WERI-Rb-1 (cell line): ENCODE measurements at regions not wholly inside any gene's neighbourhood (a gene's known extent, or its start where the extent isn't known, plus 50 kb on each side); places are given as distances from the start of the nearest gene placed in this dataset.

Experiments used
- DNase-seq: peaks from one replicate; pipeline ENCODE4 v3.0.0-alpha.2; 2020
- H3K27ac ChIP-seq: fragments of 250-450 bp; sonication (Bioruptor Pico); 2 replicates; pipeline ENCODE4 v1.5.1; 2020; ENCODE audit warnings: mild to moderate bottlenecking, moderate library complexity
- H3K27me3 ChIP-seq: fragments of 250-450 bp; sonication (Bioruptor Pico); 2 replicates; pipeline ENCODE4 v1.5.1; 2021; ENCODE audit warnings: mild to moderate bottlenecking, low read depth, moderate library complexity; ENCODE audit not compliant: insufficient read depth, severe bottlenecking
- H3K36me3 ChIP-seq: fragments of 250-450 bp; sonication (Bioruptor Pico); 2 replicates; pipeline ENCODE4 v1.5.1; 2020; ENCODE audit warnings: mild to moderate bottlenecking, moderate library complexity
- H3K4me3 ChIP-seq: 2 replicates; pipeline ENCODE4 v1.5.1; 2011; ENCODE audit warnings: low read depth, mild to moderate bottlenecking, control low read depth, low read length
- H3K9me3 ChIP-seq: fragments of 250-450 bp; sonication (Bioruptor Pico); 2 replicates; pipeline ENCODE4 v1.5.1; 2021; ENCODE audit warnings: mild to moderate bottlenecking, moderate library complexity; ENCODE audit not compliant: severe bottlenecking
- TF ChIP-seq, protein P1 (sequence below): IDR thresholded peaks from 2 replicates; pipeline ENCODE4 v1.5.1; 2011; ENCODE audit warnings: low read depth, mild to moderate bottlenecking, control low read depth, inconsistent platforms, low read length

DNA sequence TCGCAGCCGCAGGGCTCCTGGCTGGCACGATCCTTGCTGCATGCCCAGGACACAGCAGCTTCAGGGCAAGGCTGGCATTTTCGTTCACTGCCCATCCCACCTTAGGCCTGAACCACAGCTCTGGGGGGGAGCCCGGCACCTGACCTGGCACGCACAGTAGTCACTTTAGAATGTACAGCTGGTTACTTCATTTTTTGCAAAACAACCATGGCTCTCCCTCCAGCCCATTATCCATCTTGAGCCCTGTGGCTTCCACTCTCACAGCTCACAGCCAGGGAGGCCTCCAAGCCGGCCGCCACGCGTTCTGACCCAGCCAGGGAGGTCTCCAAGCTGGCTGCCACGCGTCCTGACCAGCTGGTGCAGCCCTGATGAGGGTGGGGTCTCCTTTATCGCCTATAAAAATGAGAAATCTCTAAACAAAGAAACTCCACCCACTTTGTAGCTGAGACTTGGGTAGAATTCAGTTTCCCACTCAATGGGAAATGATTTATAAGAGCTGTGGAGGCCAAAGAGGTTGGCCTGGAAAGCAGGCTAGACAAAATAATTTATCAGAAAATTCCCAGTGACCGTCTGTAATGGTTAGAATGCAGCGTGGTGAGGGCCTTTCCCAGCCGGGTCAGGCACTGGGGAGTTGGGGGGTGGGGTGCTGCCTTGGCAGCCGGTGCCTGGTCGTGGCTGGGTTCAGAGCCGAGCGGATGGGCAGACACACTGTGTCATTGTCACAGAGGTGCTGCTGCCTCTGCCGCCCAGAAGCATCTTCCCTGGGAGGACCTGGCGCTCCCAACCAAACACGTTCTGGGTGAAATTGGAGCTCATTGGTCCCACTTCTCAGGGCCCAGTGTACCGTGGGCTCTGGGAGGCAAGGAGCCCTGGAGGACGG lies 54.6 kb upstream of the ACTRT2 start:
- TF ChIP-seq, protein P1, sequence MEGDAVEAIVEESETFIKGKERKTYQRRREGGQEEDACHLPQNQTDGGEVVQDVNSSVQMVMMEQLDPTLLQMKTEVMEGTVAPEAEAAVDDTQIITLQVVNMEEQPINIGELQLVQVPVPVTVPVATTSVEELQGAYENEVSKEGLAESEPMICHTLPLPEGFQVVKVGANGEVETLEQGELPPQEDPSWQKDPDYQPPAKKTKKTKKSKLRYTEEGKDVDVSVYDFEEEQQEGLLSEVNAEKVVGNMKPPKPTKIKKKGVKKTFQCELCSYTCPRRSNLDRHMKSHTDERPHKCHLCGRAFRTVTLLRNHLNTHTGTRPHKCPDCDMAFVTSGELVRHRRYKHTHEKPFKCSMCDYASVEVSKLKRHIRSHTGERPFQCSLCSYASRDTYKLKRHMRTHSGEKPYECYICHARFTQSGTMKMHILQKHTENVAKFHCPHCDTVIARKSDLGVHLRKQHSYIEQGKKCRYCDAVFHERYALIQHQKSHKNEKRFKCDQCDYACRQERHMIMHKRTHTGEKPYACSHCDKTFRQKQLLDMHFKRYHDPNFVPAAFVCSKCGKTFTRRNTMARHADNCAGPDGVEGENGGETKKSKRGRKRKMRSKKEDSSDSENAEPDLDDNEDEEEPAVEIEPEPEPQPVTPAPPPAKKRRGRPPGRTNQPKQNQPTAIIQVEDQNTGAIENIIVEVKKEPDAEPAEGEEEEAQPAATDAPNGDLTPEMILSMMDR: no peak
- no peak for DNase-seq
- Histone ChIP-seq H3K36me3 (no peaks in the 10 kb centered on the region), H3K4me3 (no peak overlapping the region), H3K27ac (no peak overlapping the region), H3K27me3 (no peaks in the 10 kb centered on the region), H3K9me3 (no peaks in the 10 kb centered on the region)

DNA sequence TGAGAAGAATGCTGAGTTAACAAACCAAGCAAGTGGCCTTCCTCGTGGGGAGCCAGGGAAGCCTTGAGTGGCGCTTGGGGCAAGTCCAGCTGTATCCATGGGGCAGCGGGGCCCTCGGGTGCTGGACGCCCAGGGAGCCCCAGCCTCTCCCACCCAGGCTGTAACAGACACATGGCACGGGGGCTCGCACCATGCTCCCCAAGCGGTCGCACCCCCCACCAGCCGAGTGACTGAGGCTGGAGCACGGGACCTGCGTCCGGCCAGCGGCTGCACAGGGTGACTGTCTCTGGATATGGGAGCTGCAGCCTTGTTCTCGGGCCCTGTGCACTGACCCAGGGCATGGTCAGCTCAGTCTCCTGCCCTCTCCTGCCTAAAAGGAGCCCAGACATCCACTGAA lies 53.9 kb upstream of the ACTRT2 start:
- Histone ChIP-seq H3K27ac (no peak overlapping the region), H3K9me3 (no peaks in the 10 kb centered on the region), H3K36me3 (no peaks in the 10 kb centered on the region), H3K4me3 (no peak overlapping the region), H3K27me3 (no peaks in the 10 kb centered on the region)
- TF ChIP-seq, protein P1: no peak
- no peak for DNase-seq

DNA sequence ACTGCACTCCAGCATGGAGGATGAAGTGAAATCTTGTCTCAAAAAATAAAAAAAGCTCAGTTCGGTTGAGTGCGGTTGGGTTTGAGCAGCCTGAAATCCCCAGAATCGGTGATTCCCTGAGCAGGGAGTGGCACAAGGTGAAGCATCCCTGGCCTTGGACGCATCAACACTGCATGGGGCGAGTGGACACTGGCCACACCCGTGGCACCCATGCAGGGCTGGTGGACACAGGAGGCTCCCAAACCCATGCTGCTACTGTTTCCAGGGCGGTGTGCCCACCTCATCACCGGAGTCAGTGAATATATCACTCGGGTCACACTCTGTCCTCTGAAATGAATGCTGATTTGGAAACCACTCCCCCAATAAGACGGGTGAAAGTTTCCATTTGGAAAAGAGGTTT lies 53.4 kb upstream of the ACTRT2 start:
- no peaks in the 10 kb centered on the region for H3K9me3 ChIP-seq
- no peaks in the 10 kb centered on the region for H3K36me3 ChIP-seq
- DNase-seq: no peak
- no peak overlapping the region for H3K27ac ChIP-seq
- no peaks in the 10 kb centered on the region for H3K27me3 ChIP-seq
- no peak overlapping the region for H3K4me3 ChIP-seq
- TF ChIP-seq, protein P1: no peak

DNA sequence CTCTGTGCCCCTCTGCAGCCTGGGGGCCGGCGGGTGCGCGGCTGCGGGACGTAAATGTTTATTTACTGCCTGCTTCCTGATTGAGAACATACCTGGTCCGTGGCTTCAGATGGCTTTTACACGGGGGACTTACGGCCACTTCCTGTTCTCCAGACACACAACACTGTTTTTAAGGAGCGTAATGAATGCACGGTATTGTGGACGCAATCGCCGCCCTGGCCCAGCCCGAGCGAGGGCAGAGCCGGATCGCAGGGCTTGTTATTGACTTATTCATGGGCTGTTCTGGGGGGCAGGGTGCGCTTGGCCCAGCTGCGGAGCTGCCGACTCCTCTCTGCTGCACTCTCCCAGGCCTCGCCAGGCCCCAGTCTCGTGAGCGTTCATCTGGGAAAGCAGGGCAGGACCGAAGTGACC lies 52.8 kb upstream of the ACTRT2 start:
- no peak overlapping the region for H3K4me3 ChIP-seq
- TF ChIP-seq, protein P1: no peak
- no peak for DNase-seq
- no peak overlapping the region for H3K27ac ChIP-seq
- H3K9me3 ChIP-seq: no peaks in the 10 kb centered on the region
- H3K36me3 ChIP-seq: no peaks in the 10 kb centered on the region
- H3K27me3 ChIP-seq: no peaks in the 10 kb centered on the region

DNA sequence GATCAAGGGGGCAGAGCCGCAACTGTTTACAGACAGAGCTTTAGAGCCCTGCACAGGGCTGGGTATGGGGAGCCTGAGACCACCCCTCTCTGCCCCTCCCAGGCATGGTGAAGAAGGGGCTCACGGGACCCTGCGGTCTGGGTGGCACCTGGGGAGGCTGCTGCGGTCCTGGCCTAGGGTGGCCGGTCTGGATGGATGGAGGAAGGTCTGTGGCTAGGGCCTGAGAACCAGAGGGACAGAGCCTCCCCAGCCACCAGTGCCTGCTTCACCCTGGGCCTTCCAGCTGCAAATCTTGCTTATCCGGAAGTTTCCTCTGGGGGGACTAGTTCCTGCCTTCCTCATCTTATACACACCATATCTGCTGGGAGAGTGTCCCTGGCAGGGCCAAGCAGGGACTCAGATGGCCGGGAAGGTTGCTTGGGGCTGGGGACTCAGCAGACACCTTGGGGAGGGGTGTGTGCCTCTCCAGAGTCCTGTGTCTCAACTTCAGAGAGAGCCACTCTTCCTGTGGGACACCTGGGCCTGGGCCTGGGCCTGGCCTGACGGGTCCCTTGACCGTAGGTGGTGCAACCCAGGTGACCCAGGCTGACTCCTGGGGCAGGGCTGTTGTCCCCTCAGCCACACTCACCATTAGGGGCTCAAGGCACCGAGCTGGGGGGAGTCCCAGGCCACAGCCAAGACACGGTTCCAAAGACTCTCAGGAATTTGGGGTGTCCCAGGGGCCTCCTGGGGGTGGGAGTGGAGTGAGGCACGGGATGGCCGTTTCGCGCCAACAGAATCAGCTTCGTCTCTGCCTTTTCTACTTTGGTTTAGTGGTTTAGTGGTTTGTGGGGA lies 52.0 kb upstream of the ACTRT2 start:
- Histone ChIP-seq H3K27me3 (no peaks in the 10 kb centered on the region), H3K27ac (no peak overlapping the region), H3K36me3 (no peaks in the 10 kb centered on the region), H3K9me3 (no peaks in the 10 kb centered on the region), H3K4me3 (no peak overlapping the region)
- TF ChIP-seq, protein P1: no peak
- no peak for DNase-seq
